Tibial artery (tissue), 4 donors: ENCODE measurements at regions not wholly inside any gene's neighbourhood (a gene's known extent, or its start where the extent isn't known, plus 50 kb on each side); places are given as distances from the start of the nearest gene placed in this dataset.

Experiments
- DNase-seq, 2 donors: peaks; one replicate each; pipeline ENCODE4 v3.0.0-alpha.2; 2019
- H3K27ac ChIP-seq, 2 donors: fragments of 200-600 bp; sonication (generic) in 1 of 2; 1 replicate in 1 of 2; 2 replicates in 1 of 2; pipeline ENCODE4 v1.5.1; 2018 to 2019; ENCODE audit warnings: mild to moderate bottlenecking in 1 of 2
- H3K27me3 ChIP-seq, 2 donors: fragments of 200-600 bp; sonication (generic) in 1 of 2; one replicate each; pipeline versions ENCODE4 v1.5.1 to v1.6.0; 2016 to 2019
- H3K36me3 ChIP-seq, 3 donors: fragments of 200-600 bp; sonication (generic) in 2 of 3; one replicate each; pipeline ENCODE4 v1.5.1; 2016 to 2019; ENCODE audit warnings: mild to moderate bottlenecking in 2 of 3
- H3K4me1 ChIP-seq, 4 donors: fragments of 200-600 bp; sonication (generic) in 2 of 4; 1 replicate in 3 of 4; 2 replicates in 1 of 4; pipeline ENCODE4 v1.5.1; 2016 to 2019
- H3K4me3 ChIP-seq, 2 donors: fragments of 200-600 bp; sonication (generic) in 1 of 2; 1 replicate in 1 of 2; 2 replicates in 1 of 2; pipeline ENCODE4 v1.5.1; 2018 to 2019; ENCODE audit warnings: mild to moderate bottlenecking in 2 of 2
- H3K9me3 ChIP-seq, 3 donors: fragments of 200-600 bp; sonication (generic) in 1 of 3; one replicate each; pipeline ENCODE4 v1.5.1; 2016 to 2019
- intact Hi-C: fragments of 100-400 bp; cut with DNase I; formaldehyde crosslinking; loops from one replicate; pipeline ENCODE4 v1.15.0; 2023; ENCODE audit warnings: low total_unique reads
- TF ChIP-seq, protein P1 (sequence below), 2 experiments: fragments of 200-600 bp in 1 of 2; fragments of 450-650 bp in 1 of 2; IDR thresholded peaks; one replicate each; pipeline ENCODE4 v1.5.1; 2017 to 2019; ENCODE audit warnings: antibody characterized with exemption in 2 of 2, mild to moderate bottlenecking in 1 of 2, moderate library complexity in 1 of 2

DNA sequence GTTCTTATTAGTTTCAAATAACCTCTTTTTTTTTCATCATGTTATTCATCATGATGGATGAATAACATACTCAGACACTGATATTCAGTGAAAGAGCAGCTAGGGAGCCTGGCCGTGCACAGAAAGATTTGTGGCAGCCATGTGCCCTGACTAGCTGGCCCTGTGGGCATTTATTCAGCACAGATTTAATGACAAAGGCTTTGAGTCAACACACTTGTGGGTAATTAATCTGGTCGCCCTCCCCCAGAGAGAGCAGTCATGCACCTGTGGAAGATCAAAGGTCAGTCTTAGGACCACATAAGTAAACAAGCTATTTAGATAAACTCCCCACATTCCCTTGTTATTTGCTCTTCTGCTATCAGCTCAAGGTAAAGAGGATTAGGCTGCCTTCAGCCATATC, 153.2 kb upstream of the HMCN1 start:
- no peaks in the 10 kb centered on the region for H3K36me3 ChIP-seq
- TF ChIP-seq, protein P1, sequence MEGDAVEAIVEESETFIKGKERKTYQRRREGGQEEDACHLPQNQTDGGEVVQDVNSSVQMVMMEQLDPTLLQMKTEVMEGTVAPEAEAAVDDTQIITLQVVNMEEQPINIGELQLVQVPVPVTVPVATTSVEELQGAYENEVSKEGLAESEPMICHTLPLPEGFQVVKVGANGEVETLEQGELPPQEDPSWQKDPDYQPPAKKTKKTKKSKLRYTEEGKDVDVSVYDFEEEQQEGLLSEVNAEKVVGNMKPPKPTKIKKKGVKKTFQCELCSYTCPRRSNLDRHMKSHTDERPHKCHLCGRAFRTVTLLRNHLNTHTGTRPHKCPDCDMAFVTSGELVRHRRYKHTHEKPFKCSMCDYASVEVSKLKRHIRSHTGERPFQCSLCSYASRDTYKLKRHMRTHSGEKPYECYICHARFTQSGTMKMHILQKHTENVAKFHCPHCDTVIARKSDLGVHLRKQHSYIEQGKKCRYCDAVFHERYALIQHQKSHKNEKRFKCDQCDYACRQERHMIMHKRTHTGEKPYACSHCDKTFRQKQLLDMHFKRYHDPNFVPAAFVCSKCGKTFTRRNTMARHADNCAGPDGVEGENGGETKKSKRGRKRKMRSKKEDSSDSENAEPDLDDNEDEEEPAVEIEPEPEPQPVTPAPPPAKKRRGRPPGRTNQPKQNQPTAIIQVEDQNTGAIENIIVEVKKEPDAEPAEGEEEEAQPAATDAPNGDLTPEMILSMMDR (IDR thresholded peaks at IDR 0.05): no peak
- intact Hi-C loops: no loop called here
- peaks cover 0 to 27% (median 18%) of the 10 kb centered on the region in 3 donors for H3K9me3 ChIP-seq
- no peaks in the 10 kb centered on the region for H3K4me1 ChIP-seq
- no peak overlapping the region for H3K4me3 ChIP-seq
- DNase-seq: no peak
- no peaks in the 10 kb centered on the region for H3K27me3 ChIP-seq
- H3K27ac ChIP-seq: no peak overlapping the region

DNA sequence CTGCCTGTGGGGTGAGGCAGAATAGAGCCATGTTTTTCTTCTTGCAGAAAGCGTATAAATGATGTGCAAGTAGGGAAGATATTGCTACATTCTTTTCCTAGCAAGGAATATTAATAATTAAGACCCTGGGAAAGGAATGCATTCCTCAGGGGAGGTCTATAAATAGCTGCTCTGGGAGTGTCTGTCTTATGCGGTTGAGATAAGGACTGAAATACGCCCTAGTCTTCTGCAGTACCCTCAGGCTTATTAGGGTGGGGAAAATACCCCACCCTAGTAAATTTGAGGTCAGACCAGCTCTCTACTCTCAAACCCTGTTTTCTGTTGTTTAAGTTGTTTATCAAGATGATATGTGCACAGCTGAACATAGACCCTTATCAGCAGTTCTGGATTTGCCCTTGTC, 155.9 kb upstream of the HMCN1 start:
- H3K27ac ChIP-seq: no peak overlapping the region
- H3K4me1 ChIP-seq: no peaks in the 10 kb centered on the region
- H3K27me3 ChIP-seq: no peaks in the 10 kb centered on the region
- no peak for DNase-seq
- TF ChIP-seq, protein P1 (IDR thresholded peaks at IDR 0.05): no peak
- no peaks in the 10 kb centered on the region for H3K36me3 ChIP-seq
- H3K4me3 ChIP-seq: no peak overlapping the region
- H3K9me3 ChIP-seq: peaks cover 0 to 27% (median 18%) of the 10 kb centered on the region in 3 donors
- intact Hi-C loops: no loop called here

DNA sequence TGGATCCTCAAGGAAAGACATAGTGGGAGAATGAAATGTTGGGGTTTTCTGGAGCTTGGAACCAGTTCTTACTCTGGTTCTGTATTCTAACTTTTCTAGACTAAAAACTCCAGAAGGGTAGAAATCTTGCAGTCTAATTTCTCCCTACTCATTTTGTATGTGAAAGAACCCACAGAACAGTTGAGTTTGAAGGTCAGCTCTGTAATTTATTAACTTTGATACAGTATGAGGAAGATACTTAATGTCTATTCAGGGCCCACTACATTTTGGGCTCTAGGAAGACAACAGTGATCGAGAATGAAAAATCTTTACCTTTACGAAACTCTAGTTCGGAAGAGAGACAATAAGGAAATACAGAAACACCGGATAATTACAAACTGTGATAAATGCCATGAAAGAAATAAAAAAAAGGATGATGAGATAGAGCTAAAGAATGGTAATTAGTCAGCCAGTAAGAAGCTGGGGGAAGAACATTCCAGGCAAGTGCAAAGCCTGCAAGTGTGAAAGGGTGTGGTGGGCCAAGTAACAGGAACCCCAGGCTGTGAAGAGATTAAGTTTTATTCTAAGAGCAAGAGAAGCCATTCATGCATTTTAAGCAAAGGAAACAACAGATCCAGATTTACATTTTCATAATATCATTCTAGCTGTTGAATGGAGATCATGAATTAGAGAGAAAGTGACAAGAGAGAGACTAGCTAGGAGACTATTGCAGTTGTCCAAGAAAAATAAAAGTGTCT, 159.9 kb upstream of the HMCN1 start:
- no peaks in the 10 kb centered on the region for H3K4me1 ChIP-seq
- no peak overlapping the region for H3K27ac ChIP-seq
- no peaks in the 10 kb centered on the region for H3K36me3 ChIP-seq
- peaks cover 0 to 12% (median 11%) of the 10 kb centered on the region in 3 donors for H3K9me3 ChIP-seq
- no peak overlapping the region for H3K4me3 ChIP-seq
- no peak for DNase-seq
- intact Hi-C loops: no loop called here
- TF ChIP-seq, protein P1 (IDR thresholded peaks at IDR 0.05): no peak
- no peaks in the 10 kb centered on the region for H3K27me3 ChIP-seq

DNA sequence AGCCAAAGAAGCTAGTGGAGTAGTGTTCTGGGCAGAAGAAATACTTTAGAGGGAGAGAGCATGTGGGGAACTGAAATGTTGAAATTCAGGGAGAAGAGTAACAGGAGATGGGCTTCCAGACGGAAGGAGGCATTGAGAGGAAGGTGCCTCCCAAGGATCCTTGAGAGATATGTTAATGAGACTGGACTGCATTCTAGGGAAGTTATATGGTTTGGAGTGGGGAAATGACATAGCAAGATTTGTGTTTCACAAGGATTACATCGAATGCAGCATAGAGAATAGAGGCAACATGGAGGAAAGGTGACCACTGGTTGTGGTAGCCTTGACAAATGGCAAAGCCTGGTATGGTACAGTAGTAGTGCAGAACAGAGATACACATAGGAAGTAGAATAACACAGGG, 160.5 kb upstream of the HMCN1 start:
- Histone ChIP-seq H3K27ac (no peak overlapping the region), H3K4me1 (no peaks in the 10 kb centered on the region), H3K36me3 (no peaks in the 10 kb centered on the region), H3K27me3 (no peaks in the 10 kb centered on the region), H3K9me3 (peaks cover 0 to 7% (median 7%) of the 10 kb centered on the region in 3 donors), H3K4me3 (no peak overlapping the region)
- TF ChIP-seq, protein P1 (IDR thresholded peaks at IDR 0.05): no peak
- no peak for DNase-seq
- intact Hi-C loops: no loop called here

DNA sequence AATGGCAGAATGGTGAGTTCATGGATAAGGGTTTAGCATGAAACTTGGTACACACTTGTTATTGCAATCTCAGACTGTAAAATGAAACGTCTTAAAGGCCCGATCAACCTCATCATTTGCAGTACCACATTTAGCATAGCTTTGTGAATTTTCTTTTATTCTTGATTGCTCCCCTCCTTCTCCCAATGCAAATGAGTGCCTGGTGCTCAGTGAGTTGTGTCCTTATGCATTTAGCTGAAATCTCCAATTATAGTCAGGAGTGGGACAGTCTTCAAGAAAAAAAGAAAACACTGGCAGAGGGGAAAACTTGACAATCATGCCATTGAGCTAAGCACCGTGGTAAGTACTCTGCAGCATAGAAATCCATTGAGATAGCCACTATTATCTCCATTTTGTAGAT, 161.0 kb upstream of the HMCN1 start:
- Histone ChIP-seq H3K27ac (no peak overlapping the region), H3K27me3 (no peaks in the 10 kb centered on the region), H3K4me1 (no peaks in the 10 kb centered on the region), H3K36me3 (no peaks in the 10 kb centered on the region), H3K9me3 (peaks cover 0 to 2% (median 2%) of the 10 kb centered on the region in 3 donors), H3K4me3 (no peak overlapping the region)
- TF ChIP-seq, protein P1 (IDR thresholded peaks at IDR 0.05): no peak
- intact Hi-C loops: no loop called here
- DNase-seq: no peak
